Brain pericyte (primary cell): ENCODE measurements at regions not wholly inside any gene's neighbourhood (a gene's known extent, or its start where the extent isn't known, plus 50 kb on each side); places are given as distances from the start of the nearest gene placed in this dataset.

Source experiments
- DNase-seq: peaks from one replicate; pipeline ENCODE4 v3.0.0-alpha.2; 2012; ENCODE audit warnings: low read depth, low spot score

DNA sequence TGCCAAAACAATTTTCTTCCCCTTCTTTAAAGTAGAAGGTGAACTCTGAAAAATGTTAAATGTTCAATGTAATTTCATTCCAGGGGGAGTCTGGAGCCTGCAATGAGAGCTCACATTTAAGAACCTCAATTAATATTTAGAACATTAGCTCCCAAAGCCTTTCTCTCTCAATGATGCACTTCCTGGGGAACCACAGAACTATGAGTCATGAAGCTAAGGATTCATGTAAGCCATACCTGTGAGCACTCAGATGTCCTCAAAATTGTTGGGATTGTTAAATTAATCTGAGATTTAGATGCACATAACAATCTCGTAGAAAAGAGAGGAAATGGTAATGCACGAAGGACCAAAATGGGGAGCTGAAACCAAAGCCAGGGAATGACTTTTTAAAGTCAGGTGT, 244.2 kb upstream of the LRIG1 start:
- DNase-seq, result no peak

DNA sequence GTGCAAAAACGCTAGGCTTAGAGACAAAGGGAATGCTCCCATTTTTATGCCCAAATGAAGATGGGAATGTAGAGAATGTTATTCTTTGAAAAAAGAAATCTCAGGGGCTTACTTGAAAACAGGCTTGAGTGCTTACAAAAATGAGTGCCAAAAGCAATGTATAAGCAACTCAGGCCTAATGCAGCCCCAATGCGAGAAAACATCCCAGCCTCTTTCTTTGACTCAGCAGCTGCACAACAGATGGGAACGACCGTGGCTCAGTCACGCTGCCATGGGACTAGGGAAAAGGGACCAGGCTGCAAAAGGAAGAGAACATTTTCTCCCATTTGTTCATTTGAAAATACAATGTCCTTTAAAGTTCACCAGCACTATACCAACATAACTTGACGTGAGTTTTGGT, 246.4 kb upstream of the LRIG1 start:
- no peak for DNase-seq

DNA sequence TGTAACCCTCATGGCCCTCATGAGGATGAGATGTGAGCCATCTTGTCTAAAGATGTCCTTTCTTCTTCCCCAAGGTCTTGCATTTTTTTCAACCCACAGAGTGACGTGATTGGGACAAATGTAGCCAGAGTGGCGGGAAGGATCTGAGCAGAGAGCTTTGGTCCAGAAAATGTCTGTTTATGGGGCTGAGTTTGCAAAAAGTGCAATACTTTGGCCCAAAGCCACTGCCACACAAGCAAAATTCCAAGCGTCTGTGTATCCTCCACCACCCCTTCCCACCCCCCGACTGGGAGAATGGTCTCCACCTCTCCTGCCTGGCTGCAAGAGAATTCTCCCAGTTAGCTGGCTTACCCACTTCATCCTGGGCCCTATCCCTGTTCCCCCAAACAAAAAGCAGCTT, 246.9 kb upstream of the LRIG1 start:
- DNase-seq, result no peak

DNA sequence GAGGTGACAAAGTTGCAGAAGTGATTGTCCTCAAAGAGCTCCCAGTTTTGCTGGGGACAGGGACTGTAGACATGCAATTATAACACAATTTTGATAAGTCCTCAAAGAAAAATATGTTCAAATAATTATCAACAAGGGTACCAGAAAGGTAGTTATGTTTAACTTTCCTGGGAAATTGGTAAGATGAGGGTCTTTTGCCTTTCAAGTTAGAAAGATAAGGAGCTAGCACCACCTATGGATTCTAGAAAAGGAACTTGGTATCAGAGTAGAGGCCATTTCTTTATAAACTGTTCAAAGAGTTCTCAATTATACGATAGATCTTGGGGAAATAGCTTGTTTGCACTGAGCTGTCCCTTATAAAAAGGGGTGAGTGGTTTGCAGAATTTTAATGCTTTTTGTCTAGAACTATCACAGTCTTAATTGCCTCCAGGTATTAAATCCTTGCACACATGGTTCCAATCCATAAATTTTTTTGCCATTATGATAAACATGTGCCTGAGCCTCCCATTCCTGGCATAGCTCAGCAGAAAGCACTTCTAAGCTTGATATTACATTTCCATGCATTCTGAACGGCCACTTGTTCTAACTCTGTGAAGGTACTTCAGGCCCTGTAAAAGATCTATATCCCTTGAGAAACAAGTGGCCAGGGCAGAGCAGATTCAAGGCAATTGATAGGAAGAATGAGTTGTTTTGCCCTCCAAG, 247.5 kb upstream of the LRIG1 start:
- DNase-seq, result no peak

DNA sequence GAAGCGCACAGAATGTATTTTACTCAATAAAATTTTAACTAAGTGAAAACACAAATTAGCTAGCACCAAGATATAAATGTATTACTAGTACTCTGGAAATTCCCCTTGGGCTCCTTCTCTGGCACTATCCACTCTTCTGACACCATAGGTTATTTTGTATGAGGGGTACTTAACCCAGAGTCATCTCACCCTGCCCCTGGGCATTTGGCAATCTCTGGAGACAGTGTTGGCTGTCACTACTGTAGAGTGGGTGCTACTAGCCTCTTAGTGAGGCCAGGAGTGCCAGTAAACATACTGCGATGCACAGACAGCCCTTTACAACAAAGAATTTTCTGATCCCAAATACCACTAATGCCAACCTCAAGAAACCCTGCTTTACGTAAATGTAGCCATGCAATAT, 246.3 kb upstream of the KBTBD8 start:
- DNase-seq, result no peak

DNA sequence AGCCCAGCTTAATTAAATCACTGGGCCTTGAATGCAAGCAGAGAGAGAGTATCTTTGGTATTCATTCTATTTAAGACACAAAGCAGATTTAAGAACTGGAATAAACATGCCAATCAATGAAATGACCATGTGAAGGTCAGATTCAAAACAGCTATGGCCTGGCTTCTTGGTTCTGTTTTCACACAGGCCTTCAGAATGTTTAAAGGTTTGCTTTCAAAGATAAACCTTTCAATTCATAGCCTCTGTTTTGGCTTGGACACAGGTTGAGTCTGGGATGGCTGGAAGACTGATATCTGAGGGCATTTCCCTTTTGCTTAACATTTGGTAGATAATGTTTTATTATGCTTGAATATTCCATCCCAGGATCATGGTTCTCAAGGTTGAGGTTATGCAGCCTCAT, 244.4 kb upstream of the KBTBD8 start:
- no peak for DNase-seq

DNA sequence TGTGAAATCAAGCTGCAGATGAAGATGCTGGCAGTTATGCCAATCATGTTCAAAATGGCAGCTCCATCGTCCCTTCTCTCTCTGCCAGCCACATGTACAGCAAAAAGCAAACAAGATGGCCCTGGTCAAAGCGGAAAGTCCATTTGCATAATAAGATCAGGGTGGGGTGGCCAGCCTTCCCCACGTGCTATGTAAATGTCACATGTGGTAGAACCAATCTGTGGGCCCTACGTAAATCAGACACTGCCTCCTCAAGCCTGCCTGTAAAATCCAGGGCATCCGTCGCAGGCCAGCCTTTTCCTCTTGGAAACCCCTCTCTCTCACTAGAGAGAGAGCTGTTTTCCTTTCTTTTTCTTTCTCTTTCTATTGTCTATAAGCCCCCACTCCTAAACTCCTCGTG, 243.5 kb upstream of the KBTBD8 start:
- no peak for DNase-seq

DNA sequence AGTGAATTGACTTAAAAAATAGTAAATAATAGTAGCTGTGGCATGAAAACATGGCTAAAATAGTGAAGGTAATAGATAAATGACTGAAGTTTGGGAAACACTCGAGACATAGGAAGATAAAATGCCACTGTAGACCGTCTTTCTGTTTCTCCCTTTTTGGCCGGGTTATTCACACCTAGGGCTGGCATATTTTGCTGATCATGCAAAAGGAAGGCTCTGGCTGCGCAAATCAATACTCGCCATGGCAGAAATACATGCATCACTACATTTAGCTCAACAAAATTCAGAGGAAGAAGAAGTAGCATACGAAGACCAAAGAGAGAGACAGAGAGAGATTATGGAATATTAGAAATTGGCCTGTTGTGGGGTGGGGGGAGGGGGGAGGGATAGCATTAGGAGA, 242.2 kb upstream of the KBTBD8 start:
- no peak for DNase-seq

DNA sequence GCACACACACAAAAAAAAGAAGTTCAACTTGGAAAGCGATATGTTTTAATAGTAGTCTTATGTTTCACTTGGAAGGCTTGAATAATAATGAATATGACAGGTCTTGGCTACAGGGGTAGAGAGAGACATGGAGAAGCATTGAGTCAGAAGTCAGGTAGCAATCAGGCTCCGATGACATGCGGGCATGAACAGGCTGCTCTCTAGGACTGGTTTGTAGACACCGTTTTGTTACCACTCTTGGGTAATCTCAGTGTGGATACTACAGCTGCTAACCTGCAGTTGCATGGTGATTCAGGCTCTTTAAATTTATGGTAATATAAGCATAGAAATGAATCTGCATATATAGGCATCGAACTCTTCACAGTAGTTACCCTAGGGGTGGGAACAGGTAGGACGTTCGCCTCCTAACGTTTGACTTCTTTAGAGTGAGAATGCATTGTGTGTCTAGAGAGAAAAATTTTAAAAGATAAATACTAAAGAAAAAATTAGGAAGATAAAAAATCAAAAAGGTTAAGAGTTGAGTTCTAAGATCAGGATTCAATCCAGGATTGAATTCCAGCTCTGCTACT, 241.6 kb upstream of the KBTBD8 start:
- no peak for DNase-seq

DNA sequence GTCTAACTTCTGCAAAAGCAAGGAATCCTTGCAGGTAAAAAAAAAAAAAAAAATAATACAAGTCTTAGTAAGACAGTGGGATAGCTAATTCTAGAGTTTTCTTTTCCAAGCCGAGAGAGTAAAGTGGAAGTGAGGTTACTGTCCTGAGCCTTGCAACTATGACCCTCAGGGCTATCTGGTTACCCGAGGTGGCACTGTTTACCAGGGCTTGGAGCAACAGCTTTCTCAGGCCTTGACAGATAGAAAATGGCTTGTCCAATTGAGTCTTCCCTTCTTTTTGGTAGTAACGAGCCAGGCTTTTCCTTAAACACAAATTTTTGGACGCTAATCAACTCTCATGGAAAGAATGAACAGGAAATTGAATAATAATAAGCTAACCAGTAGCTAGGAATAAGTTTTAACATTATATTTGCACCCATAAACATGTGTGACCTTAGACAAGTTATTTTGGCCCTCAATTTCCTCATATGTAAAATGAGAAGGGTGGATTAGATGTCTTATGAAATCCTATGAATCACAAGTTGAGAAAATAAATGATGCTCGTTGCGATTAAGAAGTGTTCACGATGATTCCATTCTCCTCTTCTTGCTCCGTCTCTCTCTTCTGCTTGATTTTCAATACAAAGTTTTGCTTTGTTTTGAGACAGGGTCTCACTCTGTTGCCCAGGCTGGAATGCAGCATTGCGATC, 236.9 kb upstream of the KBTBD8 start:
- DNase-seq, result no peak

DNA sequence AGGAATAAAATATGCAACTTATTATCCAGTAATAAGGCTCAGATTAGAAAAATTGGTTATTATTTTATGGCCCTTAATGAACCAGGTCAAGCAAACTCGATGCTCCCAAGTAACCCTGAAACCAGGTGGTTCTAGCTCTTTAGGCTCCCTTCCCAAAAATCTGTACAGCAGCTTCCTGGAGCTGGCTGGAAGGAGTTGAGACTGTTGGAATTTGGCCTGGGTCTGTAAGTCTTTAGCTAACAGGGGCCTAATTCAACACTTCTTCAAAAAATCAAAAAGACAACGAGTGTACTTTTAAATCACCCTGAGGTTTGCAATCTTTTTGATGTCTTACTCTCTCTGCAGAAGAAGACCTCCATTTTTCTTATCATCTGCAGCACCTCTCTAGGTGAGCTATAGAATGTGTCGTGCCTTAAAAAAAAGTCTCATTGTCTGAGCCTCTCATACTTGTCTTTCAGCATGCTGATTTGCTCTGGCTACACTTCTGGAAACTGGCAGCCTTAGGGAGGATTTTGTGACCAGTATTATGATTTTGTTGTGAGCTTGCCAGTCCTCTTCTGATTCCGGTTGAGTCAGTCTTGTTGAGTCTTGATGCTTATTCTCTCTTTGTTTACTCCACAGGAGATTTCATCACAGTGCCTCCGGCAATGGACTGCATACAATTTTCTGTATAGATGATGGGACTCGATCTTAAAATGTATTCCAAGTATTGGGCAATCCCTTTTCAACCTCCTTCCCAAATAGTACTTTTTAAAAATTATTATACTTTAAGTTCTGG, 235.0 kb upstream of the KBTBD8 start:
- DNase-seq, result no peak

DNA sequence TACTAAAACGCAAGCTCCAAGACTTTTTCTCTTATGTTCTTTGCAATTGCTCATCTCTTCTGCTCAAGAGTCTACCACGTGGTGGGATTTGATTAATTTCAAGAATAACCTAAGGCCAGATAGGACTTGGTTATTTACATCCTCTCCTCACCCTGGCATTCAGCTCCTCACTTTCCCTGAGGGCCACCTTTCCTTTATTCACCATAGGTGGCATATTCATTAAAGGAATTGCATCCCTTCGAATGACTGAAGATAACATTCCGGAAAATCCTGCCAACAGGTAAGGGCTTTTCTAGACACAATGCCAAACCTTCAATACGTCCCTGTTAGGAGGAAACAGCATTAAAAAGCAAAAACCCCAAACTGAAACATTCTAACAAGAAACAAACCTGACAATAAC, 220.0 kb upstream of the KBTBD8 start:
- DNase-seq, result no peak

DNA sequence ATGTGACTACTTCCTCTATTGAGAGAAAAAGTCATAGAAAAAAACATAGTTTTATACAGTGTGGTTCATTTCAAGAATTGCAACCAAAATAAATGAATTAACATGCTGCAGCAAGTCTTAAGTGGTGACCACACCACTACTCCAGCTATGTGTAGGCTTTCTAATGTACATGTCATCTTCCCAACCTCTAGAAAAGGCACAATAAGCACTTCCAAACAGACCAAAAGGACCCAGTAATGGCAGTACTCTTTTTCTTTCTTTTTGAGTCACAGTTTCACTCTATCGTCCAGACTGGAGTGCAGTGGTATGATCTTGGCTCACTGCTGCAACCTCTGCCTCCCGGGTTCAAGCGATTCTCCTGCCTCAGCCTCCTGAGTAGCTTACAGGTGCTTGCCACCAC, 219.3 kb upstream of the KBTBD8 start:
- DNase-seq, result no peak

DNA sequence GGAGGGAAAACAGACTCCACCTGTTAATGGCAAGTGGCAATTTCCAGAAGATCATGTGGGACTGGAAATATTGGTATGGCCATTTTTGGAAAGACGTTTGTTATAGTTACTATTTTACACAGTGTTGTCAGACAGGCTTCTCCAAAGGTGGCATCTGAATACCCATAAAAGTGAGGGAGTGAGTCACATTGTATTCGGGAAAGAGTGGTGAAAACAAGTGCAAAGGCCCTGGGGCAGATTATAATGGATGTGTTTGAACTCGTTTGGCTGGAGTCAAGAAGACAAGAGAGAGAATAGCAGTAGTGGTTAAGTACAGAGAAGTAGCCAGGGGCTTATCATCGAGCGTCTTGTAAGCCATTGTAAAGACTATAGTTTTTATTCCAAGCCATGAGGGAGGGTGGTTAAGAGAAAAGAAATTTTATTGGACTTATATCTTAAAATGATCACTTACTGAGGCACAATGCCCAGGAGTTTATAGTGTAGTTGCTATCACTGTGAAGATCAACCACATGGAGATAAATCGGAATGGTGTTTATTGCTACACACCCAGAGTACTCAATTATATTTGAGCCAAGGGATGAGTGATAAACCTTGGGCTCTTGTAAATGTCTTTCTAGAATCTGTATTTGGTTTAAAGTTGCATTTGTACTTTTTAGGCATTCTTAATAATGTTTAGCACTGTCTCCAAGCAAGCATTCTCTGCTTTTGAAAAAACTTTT, 212.8 kb upstream of the KBTBD8 start:
- DNase-seq, result no peak

DNA sequence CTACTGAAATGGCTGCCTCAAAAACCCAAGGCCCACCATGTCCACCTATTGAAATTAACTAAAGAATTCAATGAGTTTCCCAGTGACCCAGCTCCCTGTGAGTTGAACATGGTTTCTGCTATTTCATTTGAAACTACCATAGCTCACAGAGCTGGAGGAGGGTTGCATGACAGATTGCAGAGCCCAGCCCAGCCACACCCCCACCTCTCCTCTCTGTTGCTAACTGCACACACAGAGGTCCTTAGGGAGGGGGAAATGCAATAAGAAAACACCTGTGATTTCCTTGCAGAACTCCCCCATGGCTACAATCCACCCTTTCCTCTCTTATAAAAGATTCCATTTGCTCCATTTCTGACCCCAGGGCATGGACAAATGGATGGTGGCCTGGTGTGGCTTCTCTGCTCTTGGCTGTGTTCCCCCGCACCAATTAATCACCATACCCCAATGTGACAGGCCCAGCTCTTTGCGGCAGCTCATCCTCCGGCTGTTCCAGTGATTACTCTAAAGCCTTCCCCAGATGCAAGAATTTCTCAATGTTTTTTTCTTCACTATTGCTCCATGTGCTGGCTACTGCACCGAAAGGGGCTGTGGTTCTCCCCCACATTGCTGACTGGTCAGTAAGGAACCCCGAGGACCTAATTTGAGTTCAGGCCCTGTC, 208.4 kb upstream of the KBTBD8 start:
- no peak for DNase-seq

DNA sequence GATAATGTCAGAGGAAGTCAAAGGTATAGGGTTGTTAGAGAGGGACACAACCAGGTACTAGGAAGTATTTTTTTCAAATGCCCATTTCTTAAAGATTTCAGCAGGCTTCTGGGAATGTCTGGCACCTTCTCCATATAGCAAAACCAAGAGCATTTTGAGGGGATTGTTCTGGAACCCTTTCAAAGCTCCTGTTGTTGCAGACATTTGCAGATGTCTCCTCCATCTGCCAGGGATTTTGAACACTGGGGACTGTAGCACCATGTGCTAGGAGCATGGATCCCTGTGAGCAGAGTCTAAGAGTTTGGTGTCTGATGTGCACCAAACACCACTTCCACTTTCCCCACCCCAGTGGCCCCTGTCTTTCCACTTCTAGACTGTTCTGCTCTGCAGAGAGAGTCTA, 206.0 kb upstream of the KBTBD8 start:
- no peak for DNase-seq

DNA sequence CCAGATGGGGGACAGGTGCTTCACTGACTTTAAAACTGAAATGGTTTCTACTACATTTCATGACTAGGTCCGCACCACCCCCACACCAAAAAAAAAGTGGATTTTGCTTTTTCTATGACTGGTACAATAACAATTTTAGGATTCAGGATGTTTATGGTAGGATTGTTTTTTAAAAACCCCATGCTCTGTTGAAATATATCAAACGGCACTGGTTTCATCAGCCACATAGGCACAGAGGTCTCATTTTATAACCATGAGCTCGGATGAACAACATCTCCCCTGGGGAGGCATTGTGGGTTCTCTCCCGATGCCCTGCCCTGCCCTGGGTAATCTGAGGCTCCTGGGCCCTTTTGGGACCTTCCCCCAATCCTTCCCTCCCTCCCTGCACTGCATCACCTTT, 202.7 kb upstream of the KBTBD8 start:
- DNase-seq, result peak; percentile 27

DNA sequence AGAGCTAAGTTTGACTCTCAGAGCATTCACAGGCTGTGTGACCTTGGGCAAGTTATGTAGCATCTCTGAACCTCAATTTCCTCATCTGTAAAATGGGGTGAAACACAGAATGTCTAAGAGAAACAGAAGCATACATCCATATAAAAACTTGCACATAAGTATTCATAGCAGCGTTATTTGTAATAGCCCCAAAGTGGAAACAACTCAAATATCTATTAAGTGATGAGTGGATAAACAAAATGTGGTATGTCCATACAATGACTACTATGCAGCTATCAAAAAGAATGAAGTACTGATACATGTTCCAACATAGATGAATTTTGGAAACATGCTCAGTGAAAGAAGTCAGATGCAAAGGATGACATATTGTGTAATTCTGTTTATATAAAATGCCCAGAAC, 201.8 kb upstream of the KBTBD8 start:
- DNase-seq, result no peak

DNA sequence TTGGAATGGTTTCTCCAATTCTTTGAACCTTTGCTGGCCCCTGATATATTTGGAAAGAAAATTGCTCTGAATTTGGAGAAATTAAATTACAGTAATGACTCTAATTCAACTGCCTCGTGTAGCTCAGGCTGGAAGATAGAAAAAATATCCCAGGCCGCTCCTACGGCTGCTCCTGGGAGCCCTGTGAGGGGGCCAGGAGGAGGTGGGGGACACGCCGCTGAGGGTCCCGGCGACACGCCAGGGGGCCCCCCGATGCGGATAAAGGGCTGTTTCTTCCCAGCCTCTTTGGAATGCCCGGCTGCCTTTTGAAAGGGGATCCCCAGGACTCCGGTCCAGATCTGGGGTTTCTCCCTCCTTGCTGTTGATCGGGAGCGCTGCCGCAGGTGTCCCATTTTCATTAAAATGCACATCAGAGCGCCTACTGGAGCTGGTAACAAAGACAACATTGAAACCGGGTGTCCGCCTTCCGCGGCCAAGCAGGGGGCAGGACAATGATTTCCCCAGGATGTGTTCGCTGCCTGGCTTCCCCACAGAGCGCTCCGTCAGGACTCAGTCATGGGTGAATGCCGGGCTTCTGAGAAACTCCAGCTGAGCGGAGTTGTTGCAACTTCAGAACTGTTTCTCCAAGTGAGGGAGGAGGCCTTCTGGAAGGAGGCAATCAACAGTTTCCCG, 200.1 kb upstream of the KBTBD8 start:
- peak; percentile 69 for DNase-seq

DNA sequence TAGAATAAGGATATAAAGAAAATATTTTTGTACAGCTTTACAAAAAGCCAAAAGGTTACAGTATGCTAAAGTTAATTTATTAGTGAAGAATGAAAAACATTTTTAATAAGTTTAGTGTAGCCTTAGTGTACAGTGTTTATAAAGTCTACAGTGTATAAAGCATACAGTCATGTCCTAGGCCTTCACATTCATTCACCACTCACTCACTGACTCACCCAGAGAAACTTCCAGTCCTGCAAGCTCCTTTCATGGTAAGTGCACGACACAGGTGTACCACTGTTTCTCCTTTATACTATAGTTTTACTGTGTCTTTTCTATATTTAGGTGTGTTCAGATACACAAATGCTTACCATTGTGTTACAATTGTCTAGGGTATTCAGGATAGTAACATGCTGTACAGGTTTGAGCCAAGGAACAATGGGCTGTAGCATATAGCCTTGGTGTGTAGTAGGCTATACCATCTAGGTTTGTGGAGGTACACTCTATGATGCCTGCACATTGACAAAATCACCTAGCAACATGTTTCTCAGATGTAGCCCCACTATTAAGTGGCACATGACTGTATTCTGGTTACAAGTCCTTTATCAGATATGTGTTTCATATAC, 197.1 kb upstream of the KBTBD8 start:
- DNase-seq, result no peak
